SK-N-SH treated with all-trans-retinoic acid at 6 μM for 48 hours (cell line): ENCODE measurements at regions not wholly inside any gene's neighbourhood (a gene's known extent, or its start where the extent isn't known, plus 50 kb on each side); places are given as distances from the start of the nearest gene placed in this dataset.

ENCODE experiments used
- ATAC-seq: fragments of 200-7000 bp; cut with Tn5 transposase; 3 replicates; pipeline ENCODE4 v1.9.1; 2020; ENCODE audit warnings: mild to moderate bottlenecking, moderate library complexity
- ARNTL ChIP-seq: fragments of 450-650 bp; formaldehyde crosslinking; IDR thresholded peaks from 2 replicates; pipeline ENCODE4 v1.5.0; 2020; ENCODE audit warnings: low read depth, mild to moderate bottlenecking, moderate library complexity, borderline replicate concordance
- BACH2 ChIP-seq: fragments of 250-450 bp; sonication (Bioruptor Pico); IDR thresholded peaks from 2 replicates; pipeline ENCODE4 v1.9.0; 2021; ENCODE audit warnings: mild to moderate bottlenecking, borderline replicate concordance
- CREB5 ChIP-seq: fragments of 250-450 bp; sonication (Bioruptor Pico); IDR thresholded peaks from 2 replicates; pipeline ENCODE4 v1.5.1; 2020; ENCODE audit warnings: low read depth, mild to moderate bottlenecking, moderate library complexity
- CSDC2 ChIP-seq: fragments of 250-450 bp; sonication (Bioruptor Pico); IDR thresholded peaks from 2 replicates; pipeline ENCODE4 v1.5.0; 2020; ENCODE audit warnings: mild to moderate bottlenecking, moderate library complexity
- CSRNP3 ChIP-seq: fragments of 250-450 bp; sonication (Bioruptor Pico); IDR thresholded peaks from 2 replicates; pipeline ENCODE4 v1.5.1; 2021; ENCODE audit warnings: mild to moderate bottlenecking, moderate library complexity
- ESRRG ChIP-seq: fragments of 250-450 bp; sonication (Bioruptor Pico); IDR thresholded peaks from 2 replicates; pipeline ENCODE4 v1.6.1; 2021; ENCODE audit warnings: mild to moderate bottlenecking
- ISL1 ChIP-seq: fragments of 250-450 bp; sonication (Bioruptor Pico); IDR thresholded peaks from 2 replicates; pipeline ENCODE4 v2.1.2; 2022; ENCODE audit warnings: mild to moderate bottlenecking, moderate library complexity
- OSR1 ChIP-seq: fragments of 250-450 bp; sonication (Bioruptor Pico); IDR thresholded peaks from 2 replicates; pipeline ENCODE4 v1.8.0; 2022; ENCODE audit warnings: moderate library complexity, mild to moderate bottlenecking, inconsistent platforms
- PATZ1 ChIP-seq: fragments of 250-450 bp; sonication (Bioruptor Pico); IDR thresholded peaks from 2 replicates; pipeline ENCODE4 v1.8.0; 2020; ENCODE audit warnings: mild to moderate bottlenecking, moderate library complexity, borderline replicate concordance
- POU6F1 ChIP-seq: fragments of 250-450 bp; sonication (Bioruptor Pico); IDR thresholded peaks from 2 replicates; pipeline ENCODE4 v1.8.0; 2021; ENCODE audit warnings: low read depth, mild to moderate bottlenecking, moderate library complexity, borderline replicate concordance
- PPARA ChIP-seq: fragments of 250-450 bp; sonication (Bioruptor Pico); IDR thresholded peaks from 2 replicates; pipeline ENCODE4 v1.5.0; 2020; ENCODE audit warnings: mild to moderate bottlenecking, borderline replicate concordance
- RARB ChIP-seq: fragments of 250-450 bp; sonication (Bioruptor Pico); IDR thresholded peaks from 2 replicates; pipeline ENCODE4 v1.8.0; 2021; ENCODE audit warnings: mild to moderate bottlenecking, moderate library complexity
- SNAI2 ChIP-seq: fragments of 250-450 bp; sonication (Bioruptor Pico); IDR thresholded peaks from 2 replicates; pipeline ENCODE4 v1.5.0; 2020; ENCODE audit warnings: mild to moderate bottlenecking, moderate library complexity
- TCF4 ChIP-seq: fragments of 250-450 bp; sonication (Bioruptor Pico); IDR thresholded peaks from 2 replicates; pipeline ENCODE4 v1.8.0; 2021; ENCODE audit warnings: mild to moderate bottlenecking, moderate library complexity, borderline replicate concordance
- TOX ChIP-seq: fragments of 250-450 bp; sonication (Bioruptor Pico); IDR thresholded peaks from 2 replicates; pipeline ENCODE4 v1.8.0; 2021; ENCODE audit warnings: mild to moderate bottlenecking, moderate library complexity, borderline replicate concordance
- TSHZ2 ChIP-seq: fragments of 250-450 bp; sonication (Bioruptor Pico); IDR thresholded peaks from 2 replicates; pipeline ENCODE4 v1.5.0; 2020; ENCODE audit warnings: mild to moderate bottlenecking, moderate library complexity
- ZFP3 ChIP-seq: fragments of 250-450 bp; sonication (Bioruptor Pico); IDR thresholded peaks from 2 replicates; pipeline ENCODE4 v1.5.0; 2020; ENCODE audit warnings: mild to moderate bottlenecking, moderate library complexity
- ZFP30 ChIP-seq: fragments of 450-650 bp; formaldehyde crosslinking; IDR thresholded peaks from 2 replicates; pipeline ENCODE4 v1.5.0; 2022; ENCODE audit warnings: mild to moderate bottlenecking, moderate library complexity
- ZNF565 ChIP-seq: fragments of 450-650 bp; formaldehyde crosslinking; conservative IDR thresholded peaks from 2 replicates; pipeline ENCODE4 v1.5.0; 2020; ENCODE audit warnings: low read depth, mild to moderate bottlenecking, moderate library complexity
- ZNF70 ChIP-seq: fragments of 450-650 bp; formaldehyde crosslinking; IDR thresholded peaks from 2 replicates; pipeline ENCODE4 v1.5.0; 2020; ENCODE audit warnings: mild to moderate bottlenecking, moderate library complexity
- ZNF8 ChIP-seq: fragments of 450-650 bp; formaldehyde crosslinking; IDR thresholded peaks from 2 replicates; pipeline ENCODE4 v1.5.0; 2020; ENCODE audit warnings: mild to moderate bottlenecking, moderate library complexity

- ATAC-seq = no peak
- TF ChIP-seq BACH2 (CRISPR knock-in tag) = no peak
- no peak for TF ChIP-seq POU6F1
- no peak for TF ChIP-seq PPARA (CRISPR knock-in tag)
- TF ChIP-seq ZNF565 = no peak
- no peak for TF ChIP-seq ZFP30
- no peak for TF ChIP-seq OSR1 (CRISPR knock-in tag)
- TF ChIP-seq RARB (CRISPR knock-in tag) = no peak
Observed at GRCh38 chr16:87042551-87043230, 274.5 kb downstream of the C16orf95 start.

DNA sequence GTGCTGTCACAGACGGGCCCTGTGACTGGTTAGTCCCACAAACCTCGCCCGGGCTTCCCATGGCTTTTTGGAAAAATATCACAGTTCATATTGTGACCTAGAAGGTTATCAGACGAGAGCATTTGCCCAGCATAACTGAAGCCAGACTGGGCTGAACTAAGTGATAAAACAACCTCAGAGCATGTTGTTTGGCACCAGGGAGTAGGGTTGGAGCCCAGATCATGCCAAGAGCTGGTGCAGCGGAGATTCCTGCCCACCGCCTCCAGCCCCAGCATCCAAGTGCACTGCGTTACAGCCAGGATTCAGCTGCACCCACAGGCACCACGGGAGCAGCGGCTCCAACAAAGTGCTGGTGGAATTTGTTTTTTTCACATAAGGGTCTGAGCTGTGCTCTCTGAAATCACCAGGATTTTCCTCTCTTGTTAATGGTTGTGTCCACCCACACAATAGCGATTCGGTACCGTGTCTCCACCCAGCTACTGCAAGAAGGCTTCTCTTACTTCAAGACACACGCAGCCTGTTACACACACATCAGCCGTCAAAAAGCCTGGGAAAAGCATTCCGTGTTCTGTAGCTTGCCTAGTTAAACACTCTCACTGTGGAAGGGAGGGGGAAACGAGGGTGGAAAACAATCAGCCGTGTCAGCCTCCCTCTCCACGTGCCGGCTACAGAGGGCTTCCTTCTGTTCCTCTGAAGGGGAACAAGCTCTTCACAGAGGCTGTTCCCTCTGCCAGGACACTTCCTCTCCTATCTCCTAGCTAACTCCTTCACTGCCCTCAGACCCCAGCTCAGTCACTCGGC, 273.8 kb downstream of the C16orf95 start:
- ATAC-seq = no peak
- no peak for TF ChIP-seq PPARA (CRISPR knock-in tag)
- no peak for TF ChIP-seq RARB (CRISPR knock-in tag)
- TF ChIP-seq ZFP3 = no peak
- no peak for TF ChIP-seq TSHZ2 (CRISPR knock-in tag)
- no peak for TF ChIP-seq ESRRG
- no peak for TF ChIP-seq OSR1 (CRISPR knock-in tag)

DNA sequence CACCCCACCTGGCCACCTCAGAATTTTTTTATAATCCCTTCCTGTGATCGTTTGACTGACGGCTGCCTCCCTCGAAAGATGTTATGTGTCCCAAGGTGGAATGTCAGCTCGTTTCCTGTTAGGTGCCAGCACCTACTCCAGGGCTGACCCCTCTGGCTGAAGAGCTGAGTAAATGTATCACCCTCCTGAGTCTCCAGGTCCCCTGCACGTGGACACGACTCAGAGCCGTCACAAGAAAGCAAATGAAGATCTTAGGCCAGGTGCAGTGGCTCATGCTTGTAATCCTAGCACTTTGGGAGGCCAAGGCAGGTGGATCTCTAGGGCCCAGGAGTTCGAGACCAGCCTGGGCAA, 273.2 kb downstream of the C16orf95 start:
- no peak for TF ChIP-seq TOX (CRISPR knock-in tag)
- no peak for TF ChIP-seq ARNTL (CRISPR knock-in tag)
- TF ChIP-seq ZNF70 (CRISPR knock-in tag) = no peak
- no peak for TF ChIP-seq PATZ1
- TF ChIP-seq SNAI2 (CRISPR knock-in tag) = no peak
- TF ChIP-seq POU6F1 = no peak
- no peak for TF ChIP-seq OSR1 (CRISPR knock-in tag)
- no peak for TF ChIP-seq CSRNP3 (CRISPR knock-in tag)
- TF ChIP-seq CREB5 (CRISPR knock-in tag) = no peak
- TF ChIP-seq PPARA (CRISPR knock-in tag) = no peak
- no peak for TF ChIP-seq ZFP3
- TF ChIP-seq TCF4 (CRISPR knock-in tag) = no peak
- no peak for TF ChIP-seq ZFP30
- no peak for TF ChIP-seq CSDC2 (CRISPR knock-in tag)
- no peak for TF ChIP-seq ESRRG
- no peak for TF ChIP-seq ISL1 (CRISPR knock-in tag)
- TF ChIP-seq ZNF8 (CRISPR knock-in tag) = no peak
- no peak for TF ChIP-seq TSHZ2 (CRISPR knock-in tag)
- ATAC-seq = no peak
